GM23338 (cell line): ENCODE measurements at regions not wholly inside any gene's neighbourhood (a gene's known extent, or its start where the extent isn't known, plus 50 kb on each side); places are given as distances from the start of the nearest gene placed in this dataset.

Experiments used
- ATAC-seq: fragments of 200-7000 bp; cut with Tn5 transposase; 3 replicates; pipeline ENCODE4 v1.9.1; 2020
- DNase-seq: peaks from one replicate; pipeline ENCODE4 v3.0.0-alpha.2; 2015; ENCODE audit warnings: low spot score
- H2AFZ ChIP-seq: fragments of 200-600 bp; sonication (generic); 2 replicates; pipeline ENCODE4 v1.8.0; 2016; ENCODE audit warnings: antibody characterized with exemption, mild to moderate bottlenecking, moderate library complexity
- H3F3A ChIP-seq: fragments of 200-600 bp; sonication (generic); replicated peaks from 2 replicates; pipeline ENCODE4 v1.8.0; 2017; ENCODE audit warnings: antibody characterized with exemption, mixed run types, low read depth
- H3K27ac ChIP-seq: fragments of 200-600 bp; sonication (generic); 2 replicates; pipeline ENCODE4 v1.6.1; 2016; ENCODE audit warnings: low read depth
- H3K27me3 ChIP-seq: fragments of 200-600 bp; sonication (generic); 2 replicates; pipeline ENCODE4 v1.8.0; 2016; ENCODE audit warnings: mild to moderate bottlenecking, mixed run types, moderate library complexity; ENCODE audit not compliant: insufficient read depth
- H3K36me3 ChIP-seq: fragments of 200-600 bp; sonication (generic); 2 replicates; pipeline ENCODE4 v1.8.0; 2016; ENCODE audit warnings: mild to moderate bottlenecking; ENCODE audit not compliant: insufficient read depth
- H3K4me1 ChIP-seq: fragments of 200-600 bp; sonication (generic); 2 replicates; pipeline ENCODE4 v1.8.0; 2016; ENCODE audit warnings: mild to moderate bottlenecking, moderate library complexity; ENCODE audit not compliant: insufficient read depth
- H3K4me2 ChIP-seq: fragments of 200-600 bp; sonication (generic); 2 replicates; pipeline ENCODE4 v1.7.1; 2017; ENCODE audit warnings: mixed run types
- H3K4me3 ChIP-seq: fragments of 200-600 bp; sonication (generic); 2 replicates; pipeline ENCODE4 v1.6.1; 2016; ENCODE audit warnings: mixed run types
- H3K79me2 ChIP-seq: fragments of 200-600 bp; sonication (generic); replicated peaks from 2 replicates; pipeline ENCODE4 v1.8.0; 2017; ENCODE audit warnings: mild to moderate bottlenecking; ENCODE audit not compliant: insufficient read depth
- H3K9me2 ChIP-seq: fragments of 200-600 bp; sonication (generic); 2 replicates; pipeline ENCODE4 v1.8.0; 2017; ENCODE audit not compliant: insufficient read depth
- H4K20me1 ChIP-seq: fragments of 200-600 bp; sonication (generic); replicated peaks from 2 replicates; pipeline ENCODE4 v1.8.0; 2017; ENCODE audit warnings: mild to moderate bottlenecking; ENCODE audit not compliant: insufficient read depth
- H3K27ac Mint-ChIP-seq: 2 replicates; pipeline ENCODE4 v1.8.0; 2020; ENCODE audit warnings: inconsistent platforms, mild to moderate bottlenecking, moderate library complexity, mixed read lengths
- H3K27me3 Mint-ChIP-seq: 3 replicates; pipeline ENCODE4 v1.8.0; 2022; ENCODE audit warnings: low read depth, mild to moderate bottlenecking, moderate library complexity, mixed read lengths, inconsistent platforms; ENCODE audit not compliant: insufficient read depth, poor library complexity
- H3K36me3 Mint-ChIP-seq: 3 replicates; pipeline ENCODE4 v1.8.0; 2021; ENCODE audit warnings: low read depth, mild to moderate bottlenecking, inconsistent platforms, moderate library complexity, mixed read lengths
- H3K4me1 Mint-ChIP-seq: 3 replicates; pipeline ENCODE4 v1.8.0; 2020; ENCODE audit warnings: mild to moderate bottlenecking, inconsistent platforms, mixed read lengths
- H3K4me3 Mint-ChIP-seq: 3 replicates; pipeline ENCODE4 v1.8.0; 2021; ENCODE audit warnings: moderate library complexity, mild to moderate bottlenecking, inconsistent platforms, mixed read lengths
- H3K9me3 Mint-ChIP-seq: 3 replicates; pipeline ENCODE4 v1.8.0; 2020; ENCODE audit warnings: moderate library complexity, mild to moderate bottlenecking, inconsistent platforms, mixed read lengths
- CREB1 ChIP-seq: fragments of 250-450 bp; sonication (Bioruptor Pico); IDR thresholded peaks from 2 replicates; pipeline ENCODE4 v1.5.0; 2020; ENCODE audit warnings: low read depth, mild to moderate bottlenecking, moderate library complexity
- EZH2 ChIP-seq: fragments of 200-600 bp; sonication (generic); IDR thresholded peaks from one replicate; pipeline ENCODE4 v1.8.0; 2017; ENCODE audit warnings: antibody characterized with exemption, mild to moderate bottlenecking, low read depth; ENCODE audit not compliant: unreplicated experiment
- EZH2phosphoT487 ChIP-seq: fragments of 200-600 bp; sonication (generic); IDR thresholded peaks from one replicate; pipeline ENCODE4 v1.8.1; 2018; ENCODE audit warnings: antibody characterized with exemption; ENCODE audit not compliant: unreplicated experiment
- JUNB ChIP-seq: IDR thresholded peaks from one replicate; pipeline ENCODE4 v1.6.1; 2016; ENCODE audit warnings: antibody characterized with exemption; ENCODE audit not compliant: unreplicated experiment
- NANOG ChIP-seq: IDR thresholded peaks from 2 replicates; pipeline ENCODE4 v1.6.1; 2016; ENCODE audit warnings: antibody characterized with exemption, borderline replicate concordance
- POLR2AphosphoS5 ChIP-seq: IDR thresholded peaks from 2 replicates; pipeline ENCODE4 v1.6.1; 2016; ENCODE audit warnings: antibody characterized with exemption, low read depth
- STAT1 ChIP-seq: IDR thresholded peaks from one replicate; pipeline ENCODE4 v1.6.1; 2016; ENCODE audit warnings: antibody characterized with exemption; ENCODE audit not compliant: unreplicated experiment
- ZNF114 ChIP-seq: fragments of 250-450 bp; sonication (Bioruptor Pico); IDR thresholded peaks from 2 replicates; pipeline ENCODE4 v1.5.0; 2020; ENCODE audit warnings: mild to moderate bottlenecking, moderate library complexity
- ZNF331 ChIP-seq: fragments of 250-450 bp; sonication (Bioruptor Pico); IDR thresholded peaks from 2 replicates; pipeline ENCODE4 v1.5.0; 2020; ENCODE audit warnings: low read depth, mild to moderate bottlenecking, moderate library complexity
- TF ChIP-seq, protein P1 (sequence below), 2 experiments: fragments of 200-600 bp in 1 of 2; sonication (generic) in 1 of 2; conservative IDR thresholded peaks; 2 replicates each; pipeline versions ENCODE4 v1.5.1 to v1.6.1; 2016 to 2017; ENCODE audit warnings: antibody characterized with exemption in 2 of 2, low read depth in 2 of 2, mild to moderate bottlenecking in 2 of 2, moderate library complexity in 1 of 2
- TF ChIP-seq, protein P2 (sequence below): IDR thresholded peaks from 2 replicates; pipeline ENCODE4 v1.6.1; 2016; ENCODE audit warnings: antibody characterized with exemption
- TF ChIP-seq, protein P3 (sequence below): fragments of 250-450 bp; sonication (Bioruptor Pico); IDR thresholded peaks from 2 replicates; pipeline ENCODE4 v1.5.0; 2020; ENCODE audit warnings: mild to moderate bottlenecking, moderate library complexity
- TF ChIP-seq, protein P4 (sequence below): IDR thresholded peaks from one replicate; pipeline ENCODE4 v1.6.1; 2018; ENCODE audit warnings: antibody characterized with exemption; ENCODE audit not compliant: unreplicated experiment

DNA sequence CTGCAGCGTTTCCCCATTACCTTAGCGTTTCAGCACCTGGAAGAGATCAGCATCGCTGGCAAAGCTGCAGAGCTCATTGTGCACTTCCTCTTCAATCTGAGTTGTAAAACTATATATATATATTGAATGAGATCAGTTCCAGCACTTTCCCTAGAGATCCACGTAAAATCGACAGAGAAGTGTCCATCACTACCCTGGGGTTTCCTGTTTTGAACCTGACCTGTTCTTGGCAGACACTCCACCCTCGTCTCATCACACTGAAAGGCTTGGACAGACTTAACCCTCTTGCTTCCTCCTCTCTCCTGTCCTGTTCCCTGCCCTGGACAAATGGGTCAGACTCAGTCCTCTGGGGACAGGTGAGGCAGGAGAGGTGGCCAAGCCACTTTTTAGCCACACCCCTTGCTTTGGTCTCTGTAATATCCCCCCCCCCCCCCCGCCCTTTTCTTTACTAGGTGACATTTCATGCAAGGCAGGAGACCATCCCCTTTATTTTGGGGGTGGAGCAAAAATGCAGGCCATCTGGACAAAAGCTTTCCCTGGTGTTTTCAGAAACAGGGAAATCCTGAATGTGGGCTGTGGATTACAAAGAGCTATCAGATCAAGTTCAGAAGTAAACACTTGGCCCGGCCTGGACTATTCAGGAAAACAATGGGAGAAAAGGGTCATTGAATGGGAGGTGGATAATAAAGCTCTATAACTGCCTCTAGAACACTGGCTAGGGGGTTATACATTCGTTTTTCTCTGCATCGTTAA is 83.7 kb upstream of the KDM7A start:
- no peak for TF ChIP-seq POLR2AphosphoS5
- TF ChIP-seq, protein P1, sequence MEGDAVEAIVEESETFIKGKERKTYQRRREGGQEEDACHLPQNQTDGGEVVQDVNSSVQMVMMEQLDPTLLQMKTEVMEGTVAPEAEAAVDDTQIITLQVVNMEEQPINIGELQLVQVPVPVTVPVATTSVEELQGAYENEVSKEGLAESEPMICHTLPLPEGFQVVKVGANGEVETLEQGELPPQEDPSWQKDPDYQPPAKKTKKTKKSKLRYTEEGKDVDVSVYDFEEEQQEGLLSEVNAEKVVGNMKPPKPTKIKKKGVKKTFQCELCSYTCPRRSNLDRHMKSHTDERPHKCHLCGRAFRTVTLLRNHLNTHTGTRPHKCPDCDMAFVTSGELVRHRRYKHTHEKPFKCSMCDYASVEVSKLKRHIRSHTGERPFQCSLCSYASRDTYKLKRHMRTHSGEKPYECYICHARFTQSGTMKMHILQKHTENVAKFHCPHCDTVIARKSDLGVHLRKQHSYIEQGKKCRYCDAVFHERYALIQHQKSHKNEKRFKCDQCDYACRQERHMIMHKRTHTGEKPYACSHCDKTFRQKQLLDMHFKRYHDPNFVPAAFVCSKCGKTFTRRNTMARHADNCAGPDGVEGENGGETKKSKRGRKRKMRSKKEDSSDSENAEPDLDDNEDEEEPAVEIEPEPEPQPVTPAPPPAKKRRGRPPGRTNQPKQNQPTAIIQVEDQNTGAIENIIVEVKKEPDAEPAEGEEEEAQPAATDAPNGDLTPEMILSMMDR (conservative IDR thresholded peaks at IDR 0.05; ENCODE audit: low read depth in 2 of 2): no peak
- TF ChIP-seq, protein P2, sequence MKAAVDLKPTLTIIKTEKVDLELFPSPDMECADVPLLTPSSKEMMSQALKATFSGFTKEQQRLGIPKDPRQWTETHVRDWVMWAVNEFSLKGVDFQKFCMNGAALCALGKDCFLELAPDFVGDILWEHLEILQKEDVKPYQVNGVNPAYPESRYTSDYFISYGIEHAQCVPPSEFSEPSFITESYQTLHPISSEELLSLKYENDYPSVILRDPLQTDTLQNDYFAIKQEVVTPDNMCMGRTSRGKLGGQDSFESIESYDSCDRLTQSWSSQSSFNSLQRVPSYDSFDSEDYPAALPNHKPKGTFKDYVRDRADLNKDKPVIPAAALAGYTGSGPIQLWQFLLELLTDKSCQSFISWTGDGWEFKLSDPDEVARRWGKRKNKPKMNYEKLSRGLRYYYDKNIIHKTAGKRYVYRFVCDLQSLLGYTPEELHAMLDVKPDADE: no peak
- TF ChIP-seq ZNF114 (CRISPR knock-in tag): no peak
- TF ChIP-seq EZH2: no peak
- no peak for TF ChIP-seq JUNB
- no peak for TF ChIP-seq STAT1
- TF ChIP-seq CREB1 (CRISPR knock-in tag): no peak
- TF ChIP-seq, protein P3, sequence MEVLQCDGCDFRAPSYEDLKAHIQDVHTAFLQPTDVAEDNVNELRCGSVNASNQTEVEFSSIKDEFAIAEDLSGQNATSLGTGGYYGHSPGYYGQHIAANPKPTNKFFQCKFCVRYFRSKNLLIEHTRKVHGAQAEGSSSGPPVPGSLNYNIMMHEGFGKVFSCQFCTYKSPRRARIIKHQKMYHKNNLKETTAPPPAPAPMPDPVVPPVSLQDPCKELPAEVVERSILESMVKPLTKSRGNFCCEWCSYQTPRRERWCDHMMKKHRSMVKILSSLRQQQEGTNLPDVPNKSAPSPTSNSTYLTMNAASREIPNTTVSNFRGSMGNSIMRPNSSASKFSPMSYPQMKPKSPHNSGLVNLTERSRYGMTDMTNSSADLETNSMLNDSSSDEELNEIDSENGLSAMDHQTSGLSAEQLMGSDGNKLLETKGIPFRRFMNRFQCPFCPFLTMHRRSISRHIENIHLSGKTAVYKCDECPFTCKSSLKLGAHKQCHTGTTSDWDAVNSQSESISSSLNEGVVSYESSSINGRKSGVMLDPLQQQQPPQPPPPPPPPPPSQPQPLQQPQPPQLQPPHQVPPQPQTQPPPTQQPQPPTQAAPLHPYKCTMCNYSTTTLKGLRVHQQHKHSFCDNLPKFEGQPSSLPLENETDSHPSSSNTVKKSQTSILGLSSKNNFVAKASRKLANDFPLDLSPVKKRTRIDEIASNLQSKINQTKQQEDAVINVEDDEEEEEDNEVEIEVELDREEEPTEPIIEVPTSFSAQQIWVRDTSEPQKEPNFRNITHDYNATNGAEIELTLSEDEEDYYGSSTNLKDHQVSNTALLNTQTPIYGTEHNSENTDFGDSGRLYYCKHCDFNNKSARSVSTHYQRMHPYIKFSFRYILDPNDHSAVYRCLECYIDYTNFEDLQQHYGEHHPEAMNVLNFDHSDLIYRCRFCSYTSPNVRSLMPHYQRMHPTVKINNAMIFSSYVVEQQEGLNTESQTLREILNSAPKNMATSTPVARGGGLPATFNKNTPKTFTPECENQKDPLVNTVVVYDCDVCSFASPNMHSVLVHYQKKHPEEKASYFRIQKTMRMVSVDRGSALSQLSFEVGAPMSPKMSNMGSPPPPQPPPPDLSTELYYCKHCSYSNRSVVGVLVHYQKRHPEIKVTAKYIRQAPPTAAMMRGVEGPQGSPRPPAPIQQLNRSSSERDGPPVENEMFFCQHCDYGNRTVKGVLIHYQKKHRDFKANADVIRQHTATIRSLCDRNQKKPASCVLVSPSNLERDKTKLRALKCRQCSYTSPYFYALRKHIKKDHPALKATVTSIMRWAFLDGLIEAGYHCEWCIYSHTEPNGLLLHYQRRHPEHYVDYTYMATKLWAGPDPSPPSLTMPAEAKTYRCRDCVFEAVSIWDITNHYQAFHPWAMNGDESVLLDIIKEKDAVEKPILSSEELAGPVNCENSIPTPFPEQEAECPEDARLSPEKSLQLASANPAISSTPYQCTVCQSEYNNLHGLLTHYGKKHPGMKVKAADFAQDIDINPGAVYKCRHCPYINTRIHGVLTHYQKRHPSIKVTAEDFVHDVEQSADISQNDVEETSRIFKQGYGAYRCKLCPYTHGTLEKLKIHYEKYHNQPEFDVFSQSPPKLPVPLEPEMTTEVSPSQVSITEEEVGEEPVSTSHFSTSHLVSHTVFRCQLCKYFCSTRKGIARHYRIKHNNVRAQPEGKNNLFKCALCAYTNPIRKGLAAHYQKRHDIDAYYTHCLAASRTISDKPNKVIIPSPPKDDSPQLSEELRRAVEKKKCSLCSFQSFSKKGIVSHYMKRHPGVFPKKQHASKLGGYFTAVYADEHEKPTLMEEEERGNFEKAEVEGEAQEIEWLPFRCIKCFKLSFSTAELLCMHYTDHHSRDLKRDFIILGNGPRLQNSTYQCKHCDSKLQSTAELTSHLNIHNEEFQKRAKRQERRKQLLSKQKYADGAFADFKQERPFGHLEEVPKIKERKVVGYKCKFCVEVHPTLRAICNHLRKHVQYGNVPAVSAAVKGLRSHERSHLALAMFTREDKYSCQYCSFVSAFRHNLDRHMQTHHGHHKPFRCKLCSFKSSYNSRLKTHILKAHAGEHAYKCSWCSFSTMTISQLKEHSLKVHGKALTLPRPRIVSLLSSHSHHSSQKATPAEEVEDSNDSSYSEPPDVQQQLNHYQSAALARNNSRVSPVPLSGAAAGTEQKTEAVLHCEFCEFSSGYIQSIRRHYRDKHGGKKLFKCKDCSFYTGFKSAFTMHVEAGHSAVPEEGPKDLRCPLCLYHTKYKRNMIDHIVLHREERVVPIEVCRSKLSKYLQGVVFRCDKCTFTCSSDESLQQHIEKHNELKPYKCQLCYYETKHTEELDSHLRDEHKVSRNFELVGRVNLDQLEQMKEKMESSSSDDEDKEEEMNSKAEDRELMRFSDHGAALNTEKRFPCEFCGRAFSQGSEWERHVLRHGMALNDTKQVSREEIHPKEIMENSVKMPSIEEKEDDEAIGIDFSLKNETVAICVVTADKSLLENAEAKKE (CRISPR knock-in tag): no peak
- TF ChIP-seq, protein P4, sequence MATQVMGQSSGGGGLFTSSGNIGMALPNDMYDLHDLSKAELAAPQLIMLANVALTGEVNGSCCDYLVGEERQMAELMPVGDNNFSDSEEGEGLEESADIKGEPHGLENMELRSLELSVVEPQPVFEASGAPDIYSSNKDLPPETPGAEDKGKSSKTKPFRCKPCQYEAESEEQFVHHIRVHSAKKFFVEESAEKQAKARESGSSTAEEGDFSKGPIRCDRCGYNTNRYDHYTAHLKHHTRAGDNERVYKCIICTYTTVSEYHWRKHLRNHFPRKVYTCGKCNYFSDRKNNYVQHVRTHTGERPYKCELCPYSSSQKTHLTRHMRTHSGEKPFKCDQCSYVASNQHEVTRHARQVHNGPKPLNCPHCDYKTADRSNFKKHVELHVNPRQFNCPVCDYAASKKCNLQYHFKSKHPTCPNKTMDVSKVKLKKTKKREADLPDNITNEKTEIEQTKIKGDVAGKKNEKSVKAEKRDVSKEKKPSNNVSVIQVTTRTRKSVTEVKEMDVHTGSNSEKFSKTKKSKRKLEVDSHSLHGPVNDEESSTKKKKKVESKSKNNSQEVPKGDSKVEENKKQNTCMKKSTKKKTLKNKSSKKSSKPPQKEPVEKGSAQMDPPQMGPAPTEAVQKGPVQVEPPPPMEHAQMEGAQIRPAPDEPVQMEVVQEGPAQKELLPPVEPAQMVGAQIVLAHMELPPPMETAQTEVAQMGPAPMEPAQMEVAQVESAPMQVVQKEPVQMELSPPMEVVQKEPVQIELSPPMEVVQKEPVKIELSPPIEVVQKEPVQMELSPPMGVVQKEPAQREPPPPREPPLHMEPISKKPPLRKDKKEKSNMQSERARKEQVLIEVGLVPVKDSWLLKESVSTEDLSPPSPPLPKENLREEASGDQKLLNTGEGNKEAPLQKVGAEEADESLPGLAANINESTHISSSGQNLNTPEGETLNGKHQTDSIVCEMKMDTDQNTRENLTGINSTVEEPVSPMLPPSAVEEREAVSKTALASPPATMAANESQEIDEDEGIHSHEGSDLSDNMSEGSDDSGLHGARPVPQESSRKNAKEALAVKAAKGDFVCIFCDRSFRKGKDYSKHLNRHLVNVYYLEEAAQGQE: no peak
- TF ChIP-seq EZH2phosphoT487: no peak
- no peak for TF ChIP-seq NANOG
- TF ChIP-seq ZNF331 (CRISPR knock-in tag): no peak
- no peak for ATAC-seq
- Mint-ChIP-seq H3K4me1 (no peaks in the 10 kb centered on the region), H3K36me3 (no peaks in the 10 kb centered on the region), H3K27ac (no peak overlapping the region), H3K4me3 (no peak overlapping the region), H3K9me3 (peaks cover 12% of the 10 kb centered on the region), H3K27me3 (peaks cover 5% of the 10 kb centered on the region)
- Histone ChIP-seq H3K4me3 (no peak overlapping the region), H4K20me1 (no peaks in the 10 kb centered on the region), H3F3A (no peaks in the 10 kb centered on the region), H2AFZ (peak overlapping the region; percentile 14; the same call in 1 of the 2 replicates), H3K79me2 (no peaks in the 10 kb centered on the region), H3K27me3 (no peaks in the 10 kb centered on the region), H3K4me2 (no peak overlapping the region), H3K36me3 (no peaks in the 10 kb centered on the region), H3K4me1 (no peaks in the 10 kb centered on the region), H3K27ac (no peak overlapping the region), H3K9me2 (0 out of 2 replicates have a peak, but pooled peaks cover 11% of the 10 kb centered on the region)
- no peak for DNase-seq
